ENCODE measurements at regions not wholly inside any gene's neighbourhood (a gene's known extent, or its start where the extent isn't known, plus 50 kb on each side); places are given as distances from the start of the nearest gene placed in this dataset.
A peak's percentile ranks its signal among the peaks of the same experiment; 100 is the strongest.

GRCh38 chr5:33379757-33380156, 61.0 kb upstream of the TARS1 start:
- Histone ChIP-seq H3K36me3 (ENCODE audit: control insufficient read depth in 4 of 4, insufficient read depth in 3 of 4, low read depth in 1 of 4, low read length in 3 of 4) (no peaks in the 10 kb centered on the region), H3K4me3 (ENCODE audit: low read depth in 1 of 3, low read length in 3 of 3) (no peak overlapping the region), H3K9me3 (ENCODE audit: control insufficient read depth in 4 of 4, low read length in 3 of 4) (no peaks in the 10 kb centered on the region), H3K4me1 (ENCODE audit: control insufficient read depth in 4 of 4, insufficient read depth in 4 of 4, low read length in 3 of 4) (no peaks in the 10 kb centered on the region), H3K27me3 (ENCODE audit: control insufficient read depth in 4 of 4, insufficient read depth in 4 of 4, low read length in 3 of 4) (no peaks in the 10 kb centered on the region), H3K9ac (ENCODE audit: low read depth in 1 of 2, low read length in 2 of 2) (no peak overlapping the region), H3K27ac (ENCODE audit: low read depth in 1 of 2, low read length in 2 of 2) (no peak overlapping the region)
- 68% methylated on average over 10 of the region's 10 CpGs for WGBS
- peak; percentile 65 to 74 for TF ChIP-seq RAD21 (IDR thresholded peaks at IDR 0.05)
- TF ChIP-seq CTCF (IDR thresholded peaks at IDR 0.05; ENCODE audit: low read depth, low read length, missing input control): peak; percentile 23
- TF ChIP-seq ATF3 (IDR thresholded peaks at IDR 0.05): no peak
- TF ChIP-seq, protein P1, sequence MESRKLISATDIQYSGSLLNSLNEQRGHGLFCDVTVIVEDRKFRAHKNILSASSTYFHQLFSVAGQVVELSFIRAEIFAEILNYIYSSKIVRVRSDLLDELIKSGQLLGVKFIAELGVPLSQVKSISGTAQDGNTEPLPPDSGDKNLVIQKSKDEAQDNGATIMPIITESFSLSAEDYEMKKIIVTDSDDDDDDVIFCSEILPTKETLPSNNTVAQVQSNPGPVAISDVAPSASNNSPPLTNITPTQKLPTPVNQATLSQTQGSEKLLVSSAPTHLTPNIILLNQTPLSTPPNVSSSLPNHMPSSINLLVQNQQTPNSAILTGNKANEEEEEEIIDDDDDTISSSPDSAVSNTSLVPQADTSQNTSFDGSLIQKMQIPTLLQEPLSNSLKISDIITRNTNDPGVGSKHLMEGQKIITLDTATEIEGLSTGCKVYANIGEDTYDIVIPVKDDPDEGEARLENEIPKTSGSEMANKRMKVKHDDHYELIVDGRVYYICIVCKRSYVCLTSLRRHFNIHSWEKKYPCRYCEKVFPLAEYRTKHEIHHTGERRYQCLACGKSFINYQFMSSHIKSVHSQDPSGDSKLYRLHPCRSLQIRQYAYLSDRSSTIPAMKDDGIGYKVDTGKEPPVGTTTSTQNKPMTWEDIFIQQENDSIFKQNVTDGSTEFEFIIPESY (IDR thresholded peaks at IDR 0.05): no peak
- TF ChIP-seq NR2F2 (IDR thresholded peaks at IDR 0.05): no peak
- no peak for TF ChIP-seq RXRA (IDR thresholded peaks at IDR 0.05)
- no peak for DNase-seq (ENCODE audit: low spot score)

- TF ChIP-seq NR2F2 (IDR thresholded peaks at IDR 0.05) (no peak), GABPA (IDR thresholded peaks at IDR 0.05 in 1 of 2, conservative IDR thresholded peaks at IDR 0.05 in 1 of 2) (no peak), ATF3 (IDR thresholded peaks at IDR 0.05) (no peak), FOXA2 (IDR thresholded peaks at IDR 0.05) (no peak), SP1 (IDR thresholded peaks at IDR 0.05) (no peak), EGR1 (IDR thresholded peaks at IDR 0.05; ENCODE audit: low read depth in 2 of 2) (no peak), REST (IDR thresholded peaks at IDR 0.05) (no peak), RXRA (IDR thresholded peaks at IDR 0.05) (no peak), MAX (IDR thresholded peaks at IDR 0.05) (no peak), CTCF (IDR thresholded peaks at IDR 0.05; ENCODE audit: low read depth, low read length, missing input control) (no peak), HNF4G (IDR thresholded peaks at IDR 0.05) (no peak), RAD21 (IDR thresholded peaks at IDR 0.05) (no peak), YY1 (IDR thresholded peaks at IDR 0.05) (no peak), FOXA1 (IDR thresholded peaks at IDR 0.05) (no peak), TAF1 (conservative IDR thresholded peaks at IDR 0.05) (no peak)
- TF ChIP-seq, protein P1 (IDR thresholded peaks at IDR 0.05): no peak
These were observed 59.5 kb upstream of the TARS1 start for GRCh38 chr5:33381243-33381642.

More at GRCh38 chr5:33381243-33381642, 59.5 kb upstream of the TARS1 start:
- peaks cover 3 to 8% (median 6%) of the 10 kb centered on the region in 4 donors for H3K9me3 ChIP-seq (ENCODE audit: control insufficient read depth in 4 of 4, low read length in 3 of 4)
- H3K4me3 ChIP-seq (ENCODE audit: low read depth in 1 of 3, low read length in 3 of 3): no peak overlapping the region
- DNase-seq (ENCODE audit: low spot score): no peak
- no peak overlapping the region for H3K27ac ChIP-seq (ENCODE audit: low read depth in 1 of 2, low read length in 2 of 2)
- H3K27me3 ChIP-seq (ENCODE audit: control insufficient read depth in 4 of 4, insufficient read depth in 4 of 4, low read length in 3 of 4): no peaks in the 10 kb centered on the region
- WGBS: 78% methylated on average over 1 of the region's 1 CpG
- H3K36me3 ChIP-seq (ENCODE audit: control insufficient read depth in 4 of 4, insufficient read depth in 3 of 4, low read depth in 1 of 4, low read length in 3 of 4): peaks cover 0 to 2% (median 0%) of the 10 kb centered on the region in 4 donors
- no peak overlapping the region for H3K9ac ChIP-seq (ENCODE audit: low read depth in 1 of 2, low read length in 2 of 2)
- H3K4me1 ChIP-seq (ENCODE audit: control insufficient read depth in 4 of 4, insufficient read depth in 4 of 4, low read length in 3 of 4): no peaks in the 10 kb centered on the region
